ENCODE measurements at regions not wholly inside any gene's neighbourhood (a gene's known extent, or its start where the extent isn't known, plus 50 kb on each side); places are given as distances from the start of the nearest gene placed in this dataset.
"Not testable (repeated sequence)": the region's sequence is repeated elsewhere in the genome, so short reads cannot be mapped to it uniquely, and the experiment has no call there.

DNA sequence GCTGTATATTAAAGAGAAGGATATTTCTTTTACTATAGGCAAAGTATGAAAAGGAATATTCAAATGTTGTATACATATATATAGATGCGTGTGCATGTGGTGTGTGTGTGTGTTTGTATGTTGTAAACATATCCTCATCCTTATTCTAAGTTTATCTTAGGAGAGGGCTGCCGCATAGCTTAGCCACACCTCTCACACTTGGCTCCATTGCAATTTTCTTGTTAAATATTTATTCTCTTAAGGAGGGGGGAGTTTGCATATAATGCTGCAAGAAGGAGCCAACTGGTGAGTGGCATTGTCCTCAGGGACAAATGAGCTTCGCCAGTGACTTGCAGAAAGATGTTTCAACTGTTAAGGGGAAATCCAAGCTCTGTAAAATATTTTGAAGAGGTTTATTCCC is 360.1 kb upstream of the RND3 start:
- DNase-seq (ENCODE audit: low spot score), result no peak

DNA sequence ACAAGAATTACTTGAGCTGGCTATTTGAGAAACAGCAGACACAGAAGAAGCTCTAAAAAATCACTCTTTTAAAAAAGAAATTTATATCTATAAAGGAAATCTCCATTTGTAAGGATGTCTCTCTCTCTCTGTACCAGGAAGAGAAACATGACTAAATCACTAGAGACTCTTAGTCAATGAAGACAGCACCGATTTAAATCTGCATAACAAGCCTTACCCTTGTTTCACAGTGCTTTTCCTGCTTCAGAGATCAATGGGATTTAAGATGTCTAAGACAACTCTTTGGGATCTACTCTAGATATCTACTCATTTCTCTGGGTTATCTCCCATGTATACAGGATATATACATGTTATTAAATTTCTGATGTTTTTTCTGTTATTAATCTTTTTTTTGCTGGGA is 359.2 kb upstream of the RND3 start:
- no peak for DNase-seq (ENCODE audit: low spot score)

DNA sequence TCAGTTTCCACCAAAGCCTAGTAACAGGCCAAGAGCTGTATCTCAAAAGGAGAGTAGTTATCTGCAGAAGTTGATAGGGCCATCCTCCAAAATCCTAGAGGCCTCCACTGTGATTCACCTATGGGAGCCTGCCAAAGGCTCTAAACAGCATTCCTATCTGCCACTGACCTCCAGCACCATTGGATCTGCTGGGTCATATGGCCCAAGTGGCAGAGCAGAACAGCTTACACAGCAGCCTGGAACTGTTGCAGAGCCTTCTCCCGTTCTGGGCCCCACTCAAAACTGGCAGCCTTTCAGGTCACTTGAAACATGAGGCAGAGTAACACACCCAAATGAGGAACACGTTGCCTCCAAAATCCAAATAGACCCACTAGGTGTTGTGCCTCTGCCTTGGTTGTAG is 345.2 kb upstream of the RND3 start:
- no peak for DNase-seq (ENCODE audit: low spot score)

DNA sequence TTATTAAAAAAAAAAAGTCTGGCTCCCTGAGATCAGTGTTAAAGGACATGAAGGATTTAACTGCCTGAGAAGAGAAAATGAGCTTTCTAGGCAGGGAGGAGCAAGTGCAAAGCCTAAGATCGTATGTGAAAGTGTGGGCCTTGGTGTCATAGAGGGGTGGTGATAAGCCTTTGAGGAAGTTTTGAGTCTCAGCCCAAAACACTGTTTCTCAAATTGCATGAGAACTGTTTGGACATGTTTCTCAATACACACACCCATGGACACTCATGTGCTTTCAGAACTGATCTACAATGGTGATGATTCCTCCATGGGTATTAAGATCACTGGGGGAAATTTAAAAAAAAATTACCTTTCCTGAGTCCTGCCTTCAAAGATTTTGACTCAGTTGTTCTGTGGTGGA is 336.7 kb upstream of the RND3 start:
- no peak for DNase-seq (ENCODE audit: low spot score)

DNA sequence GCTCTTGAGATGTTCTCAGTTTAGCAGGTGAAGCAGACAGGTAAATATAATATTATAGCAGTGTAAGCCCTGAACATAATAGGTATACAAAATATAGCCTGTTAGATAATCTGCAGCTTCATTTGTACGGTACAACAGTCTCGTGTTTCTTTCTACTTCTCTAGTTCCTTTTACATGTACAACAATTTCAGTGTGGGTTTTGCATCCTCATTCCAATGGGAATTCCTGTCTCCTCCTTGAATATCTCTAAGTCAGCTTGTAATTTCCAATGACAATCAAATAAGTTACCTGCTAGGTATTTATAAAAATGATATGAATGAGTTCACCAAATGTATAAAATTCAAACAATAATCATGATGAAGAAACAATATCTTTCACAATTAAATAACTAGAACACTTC is 330.0 kb upstream of the RND3 start:
- no peak for DNase-seq (ENCODE audit: low spot score)

DNA sequence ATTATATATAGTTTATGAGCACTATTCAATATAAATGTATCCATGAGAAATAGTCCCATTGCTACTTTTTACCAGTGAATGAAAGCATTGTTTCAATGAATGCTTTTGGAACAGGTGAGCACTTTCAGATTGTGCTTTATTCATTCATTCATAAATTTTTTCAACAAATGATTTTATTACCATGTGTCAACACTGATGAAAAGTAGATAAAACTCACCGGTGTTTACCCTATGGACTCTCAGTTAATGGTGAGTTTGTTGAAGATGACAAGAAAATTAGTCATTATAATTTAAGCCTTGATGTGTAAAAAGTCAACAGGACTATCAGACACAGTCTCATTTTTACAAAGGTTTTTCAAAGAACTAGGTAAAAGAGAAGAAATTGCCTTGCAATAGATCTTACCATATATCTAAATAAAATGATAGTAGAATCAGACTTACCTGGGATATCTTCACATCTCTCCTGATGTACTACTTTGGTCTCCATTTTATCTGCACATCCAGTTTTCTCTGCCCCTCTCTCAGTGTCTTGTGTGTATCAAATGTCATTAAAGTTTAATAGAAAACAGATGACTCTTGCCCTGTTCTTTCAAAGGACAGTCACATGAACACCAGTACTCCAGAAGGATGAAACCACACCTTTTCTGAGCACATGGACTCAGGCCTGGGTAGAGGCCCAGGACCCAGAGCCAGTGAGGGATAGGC is 325.3 kb upstream of the RND3 start:
- DNase-seq (ENCODE audit: low spot score), result no peak

DNA sequence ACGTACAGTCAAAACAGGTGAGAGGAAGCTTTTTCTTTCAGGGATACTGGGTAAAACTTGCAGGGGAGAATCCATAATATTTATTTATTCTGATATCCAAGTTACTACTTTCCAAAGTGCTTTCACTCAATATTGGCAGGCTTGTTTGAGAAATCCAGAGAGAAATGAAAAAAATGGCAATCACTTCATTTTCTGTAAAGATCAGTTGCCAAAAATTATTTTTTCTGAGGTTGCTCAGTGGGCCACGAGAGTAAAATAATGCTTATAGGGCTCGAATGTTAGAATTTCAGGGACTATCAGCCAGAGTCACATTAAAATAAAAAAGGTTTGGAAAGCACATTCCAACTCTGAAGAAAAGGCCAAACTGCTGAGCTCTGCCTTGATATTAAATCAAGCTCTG is 324.6 kb upstream of the RND3 start:
- no peak for DNase-seq (ENCODE audit: low spot score)

DNA sequence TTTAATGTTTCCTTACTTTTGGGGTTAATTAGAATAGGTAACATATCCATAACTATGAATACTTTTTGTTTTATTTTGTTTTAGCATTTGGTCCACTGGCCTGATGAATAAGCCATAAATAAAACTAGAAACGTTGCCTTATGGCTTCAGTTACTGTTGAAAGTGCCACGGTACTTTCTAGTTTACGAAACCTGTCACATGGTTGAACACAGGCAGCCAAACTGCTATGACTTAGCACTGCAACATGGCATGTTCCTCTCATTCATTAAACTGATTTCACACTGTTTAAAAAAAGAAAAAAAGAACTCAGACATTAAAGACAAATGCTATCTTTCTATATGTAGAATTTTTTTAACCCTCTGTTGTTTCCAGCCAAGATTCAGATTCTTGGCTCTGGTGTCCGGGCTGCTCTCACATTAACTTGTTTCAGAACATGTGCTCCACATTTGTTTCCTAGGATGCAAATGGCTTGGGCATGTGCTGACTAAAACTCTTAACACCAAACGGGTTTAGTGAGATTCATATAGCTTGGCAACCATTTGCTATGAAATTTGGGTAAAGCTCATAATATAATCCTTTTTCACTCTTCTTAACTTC is 323.9 kb upstream of the RND3 start:
- DNase-seq (ENCODE audit: low spot score), result no peak

DNA sequence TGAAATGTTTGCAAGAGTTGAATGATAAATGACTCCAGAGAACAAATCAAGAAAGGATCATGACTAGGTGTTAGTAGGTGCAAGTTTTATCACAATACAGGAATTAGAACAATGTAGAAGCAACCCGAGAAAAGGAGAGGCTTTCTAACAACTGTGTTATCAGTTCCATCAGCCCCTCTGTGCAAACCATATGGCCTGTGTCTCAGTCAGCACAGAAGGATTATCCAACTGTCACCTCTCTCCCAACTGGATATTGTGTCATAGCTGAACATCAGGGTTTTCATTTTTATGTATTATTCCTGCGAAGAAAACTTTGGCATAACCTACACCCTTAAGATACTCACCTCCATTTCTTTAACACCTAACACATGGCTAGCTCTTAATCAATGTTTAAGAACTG is 321.6 kb upstream of the RND3 start:
- no peak for DNase-seq (ENCODE audit: low spot score)

DNA sequence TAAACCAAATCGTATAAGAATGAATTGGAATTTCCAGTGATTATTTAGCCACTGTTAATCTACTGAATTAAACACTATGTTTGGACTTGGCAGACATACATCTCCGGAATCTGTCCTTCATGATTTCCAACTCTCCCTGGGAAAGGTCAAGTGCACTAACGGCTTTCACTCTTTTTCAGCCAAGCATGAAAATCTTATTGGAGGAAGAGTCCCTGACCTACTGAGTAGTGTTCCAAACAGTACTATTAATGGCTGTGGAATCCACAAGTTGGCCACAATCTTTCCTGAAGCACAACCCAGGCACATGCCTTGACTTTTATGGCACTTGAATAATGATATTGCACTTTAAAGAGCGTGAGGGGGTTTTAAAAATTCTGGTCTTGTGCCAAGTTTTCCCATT is 318.9 kb upstream of the RND3 start:
- DNase-seq (ENCODE audit: low spot score), result no peak

DNA sequence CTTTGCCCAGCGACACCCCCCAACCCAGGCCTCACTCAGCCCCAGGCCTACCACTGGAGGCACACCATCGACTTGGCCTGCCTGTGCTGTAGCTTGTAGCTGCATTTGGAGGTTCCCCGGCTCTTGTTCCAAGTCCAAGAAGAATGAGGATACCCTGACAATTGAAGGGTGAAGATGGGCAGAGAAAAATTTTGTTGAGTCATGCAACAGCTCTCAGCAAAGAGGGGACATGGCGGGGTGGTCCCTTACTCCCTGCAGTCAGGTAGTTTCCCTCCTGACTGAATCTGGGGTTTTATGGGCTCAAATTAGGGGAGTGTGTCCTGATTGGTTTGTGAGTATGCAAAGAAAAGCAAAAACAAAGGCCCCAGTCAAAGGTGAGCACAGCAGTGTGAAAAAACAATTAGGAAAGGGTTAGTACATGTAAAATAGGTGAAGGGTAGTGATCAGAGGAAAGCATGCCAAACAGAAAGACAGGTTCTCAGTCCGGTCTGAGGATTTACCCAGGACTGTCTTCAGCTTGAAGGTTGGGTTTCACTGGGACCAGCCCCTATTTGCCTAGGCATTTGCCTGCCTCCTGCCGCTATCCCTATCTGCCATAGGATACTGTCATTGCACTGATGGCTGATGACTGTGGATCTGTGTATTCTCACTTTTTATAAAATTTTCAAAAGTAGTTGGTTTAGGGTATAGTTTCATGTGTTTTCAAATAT is 316.4 kb upstream of the RND3 start:
- DNase-seq (ENCODE audit: low spot score), result no peak

DNA sequence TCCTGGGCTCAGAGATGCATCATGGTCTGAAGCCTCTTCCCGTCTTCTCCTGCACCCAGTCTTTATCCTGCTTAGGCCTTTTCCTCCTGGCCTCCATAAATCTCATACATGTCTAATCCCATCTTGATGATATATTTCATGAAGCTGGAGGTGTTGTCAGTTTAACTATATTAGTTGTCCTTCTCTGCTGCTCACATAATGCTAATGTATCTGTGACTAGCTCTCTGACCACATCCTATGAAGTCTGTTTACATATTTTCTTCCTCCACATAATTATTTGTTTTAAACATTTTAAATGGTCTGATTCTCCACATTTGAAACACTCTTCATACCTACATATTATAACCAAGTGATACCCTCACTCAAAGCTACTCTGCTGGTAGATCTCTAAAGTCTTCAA is 315.2 kb upstream of the RND3 start:
- DNase-seq (ENCODE audit: low spot score), result no peak

DNA sequence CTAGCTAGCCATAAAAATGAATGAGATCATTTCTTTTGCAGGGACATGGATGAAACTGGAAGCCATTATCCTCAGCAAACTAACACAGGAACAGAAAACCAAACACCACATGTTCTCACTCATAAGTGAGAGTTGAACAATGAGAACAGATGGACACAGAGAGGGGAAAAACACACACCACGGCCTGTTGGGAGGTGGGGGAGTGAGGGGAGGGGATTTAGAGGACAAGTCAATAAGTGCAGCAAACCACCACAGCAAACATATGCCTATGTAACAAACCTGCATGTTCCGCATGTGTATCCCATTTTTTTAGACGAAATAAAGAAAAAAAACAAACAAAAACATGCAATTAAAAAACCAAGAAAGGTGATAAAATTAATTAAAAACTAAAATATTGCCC is 308.8 kb upstream of the RND3 start:
- not testable (repeated sequence) for DNase-seq (ENCODE audit: low spot score)

DNA sequence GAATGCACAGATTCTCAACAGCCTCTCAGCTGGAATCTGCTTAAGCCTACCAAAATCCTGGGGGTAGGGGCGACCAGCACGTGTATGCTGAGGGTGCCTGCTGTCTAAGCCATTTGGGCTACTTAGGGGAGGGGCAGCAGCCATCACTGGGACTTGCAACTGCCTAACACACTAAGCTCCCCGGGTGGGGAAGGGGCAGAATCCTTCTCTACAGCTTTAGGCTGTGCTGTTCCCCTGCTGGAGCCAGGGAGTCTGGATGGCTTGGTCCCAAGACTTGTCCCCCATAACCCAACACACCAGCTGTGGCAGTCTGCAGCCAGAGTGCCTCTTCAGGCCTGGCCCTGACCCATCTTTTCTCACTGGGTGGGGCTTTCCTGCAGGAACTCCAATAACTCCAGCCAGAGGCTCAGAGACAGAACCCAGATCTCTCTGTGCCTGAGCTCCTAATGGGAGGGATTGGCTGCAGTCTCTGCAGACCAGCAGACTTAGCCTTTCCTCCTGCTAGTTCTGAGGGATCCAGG is 305.4 kb upstream of the RND3 start:
- no peak for DNase-seq (ENCODE audit: low spot score)

DNA sequence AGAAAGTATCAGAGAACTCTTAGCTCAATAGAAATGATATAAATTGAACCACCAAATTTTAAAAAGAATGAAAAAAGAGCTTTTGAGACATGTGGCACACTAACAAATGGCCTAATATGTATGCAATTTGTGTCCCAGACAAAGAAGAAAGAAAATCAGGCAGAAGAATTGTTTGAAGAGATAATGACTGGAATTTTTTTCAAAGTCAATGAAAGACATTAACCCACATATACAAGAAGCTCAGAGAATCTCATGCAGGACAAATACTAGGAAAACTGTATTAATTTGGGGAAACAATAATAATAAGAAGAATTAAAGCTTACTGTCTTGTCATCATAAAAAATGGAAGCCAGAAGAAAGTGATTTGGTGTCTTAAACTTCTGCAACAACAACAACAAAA is 304.1 kb upstream of the RND3 start:
- no peak for DNase-seq (ENCODE audit: low spot score)

DNA sequence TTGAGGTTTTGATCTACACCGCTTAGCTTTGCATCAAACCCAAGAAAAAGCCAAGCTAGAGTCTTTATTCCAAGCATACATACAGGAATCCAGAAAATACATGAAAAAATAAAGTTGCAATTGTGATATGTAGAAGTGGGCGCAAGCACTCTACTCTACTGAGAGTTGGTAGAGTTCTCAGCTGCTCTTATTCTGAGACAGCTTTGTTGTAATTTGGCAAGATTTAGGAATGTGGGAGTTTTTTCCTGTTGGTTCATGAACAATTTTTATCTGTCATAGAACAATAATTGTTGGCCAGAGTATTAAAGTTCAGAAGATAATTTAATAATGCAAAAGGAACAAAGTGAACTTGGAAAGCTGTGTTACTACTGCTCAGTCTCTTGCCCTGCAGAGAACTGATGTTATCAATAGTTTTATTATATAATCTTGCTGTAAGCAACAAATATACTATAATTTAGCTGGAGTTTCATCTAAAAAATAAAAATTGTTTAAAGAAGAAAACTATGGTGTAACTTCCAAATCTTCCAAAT is 302.0 kb upstream of the RND3 start:
- no peak for DNase-seq (ENCODE audit: low spot score)

DNA sequence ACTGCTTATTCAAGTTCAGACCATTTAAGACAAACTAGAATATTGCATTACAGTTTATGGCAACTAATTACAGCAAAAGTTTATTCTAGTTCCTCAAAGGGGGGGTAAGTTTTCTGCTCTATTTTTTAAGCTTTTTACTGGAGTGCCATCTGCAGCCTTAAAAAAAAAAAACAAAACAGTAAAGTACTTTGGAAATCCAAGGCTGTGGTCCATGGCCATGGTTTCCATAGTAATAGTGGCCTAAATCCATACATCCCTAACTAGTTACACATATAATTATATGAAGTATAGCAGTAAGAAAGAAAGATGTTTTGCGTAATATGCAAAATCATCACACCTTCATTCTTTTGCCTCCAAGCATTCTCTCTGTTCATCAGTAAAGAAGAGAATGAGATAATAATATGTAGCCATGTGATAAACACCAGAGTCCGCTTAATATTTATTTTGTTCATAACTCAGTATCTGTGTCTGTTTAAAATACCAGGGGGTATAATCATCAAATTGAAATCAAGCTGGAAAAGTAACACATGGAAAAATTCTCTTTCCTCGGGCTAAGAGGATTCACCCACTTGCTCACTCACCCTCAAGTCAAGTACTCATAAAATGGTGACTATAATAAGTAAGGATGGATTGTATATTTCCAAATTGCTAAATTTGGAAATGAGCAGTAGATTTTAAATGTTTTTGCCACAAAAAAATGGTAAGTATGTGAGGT is 301.1 kb upstream of the RND3 start:
- no peak for DNase-seq (ENCODE audit: low spot score)

DNA sequence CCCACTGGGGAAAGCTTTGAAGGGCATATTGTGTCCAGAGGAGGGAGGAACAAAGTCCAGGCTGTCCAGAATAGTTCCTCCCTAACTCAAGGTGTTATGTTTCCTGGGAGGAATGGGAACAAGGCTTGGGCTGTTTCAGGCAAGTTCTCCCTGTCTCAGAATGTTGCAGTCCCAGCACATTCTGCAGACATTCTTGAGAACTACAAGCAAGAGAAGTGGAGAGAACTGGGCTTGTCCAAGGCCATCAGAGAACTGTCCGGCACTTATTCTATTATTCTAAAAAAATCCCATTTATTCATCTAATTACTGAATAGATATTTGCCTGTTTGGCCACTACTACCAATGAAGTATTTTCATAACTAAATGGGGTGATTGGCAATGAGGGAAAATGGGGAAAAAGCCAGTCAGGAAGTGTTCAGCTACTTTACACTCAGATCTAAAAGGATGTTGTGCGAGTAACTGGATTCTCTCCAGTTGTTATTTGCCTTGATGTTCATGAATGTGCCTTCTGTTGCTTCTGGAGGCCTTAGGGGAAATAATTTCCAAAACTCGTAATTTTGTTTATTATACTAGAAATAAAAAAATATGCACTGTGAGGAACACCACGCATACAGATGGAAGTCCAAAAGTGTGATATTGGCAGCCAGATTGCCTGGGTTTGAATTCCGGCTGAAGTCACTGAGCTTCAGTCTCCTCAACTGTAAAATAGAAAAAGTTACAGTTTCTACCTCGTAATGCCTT is 300.1 kb upstream of the RND3 start:
- no peak for DNase-seq (ENCODE audit: low spot score)

DNA sequence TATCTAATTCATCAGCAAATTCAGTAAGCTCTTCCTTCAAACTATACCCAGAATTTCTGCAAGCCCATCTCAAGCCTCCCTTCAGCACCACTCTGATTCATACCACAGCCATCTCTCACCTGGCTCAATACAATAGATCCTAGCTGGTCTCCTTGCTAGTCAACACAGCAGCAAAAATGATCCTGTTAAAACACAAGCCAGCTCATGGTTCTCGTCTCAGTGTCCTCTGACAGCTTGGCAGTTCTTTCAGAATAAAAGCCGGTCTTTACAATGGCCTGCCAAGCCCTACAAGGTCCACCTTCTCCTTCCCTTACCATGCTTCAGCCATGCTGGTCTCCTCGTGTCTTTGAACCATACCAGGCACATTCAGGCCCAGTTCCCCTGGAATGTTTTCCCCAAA is 296.9 kb upstream of the RND3 start:
- DNase-seq (ENCODE audit: low spot score), result no peak

DNA sequence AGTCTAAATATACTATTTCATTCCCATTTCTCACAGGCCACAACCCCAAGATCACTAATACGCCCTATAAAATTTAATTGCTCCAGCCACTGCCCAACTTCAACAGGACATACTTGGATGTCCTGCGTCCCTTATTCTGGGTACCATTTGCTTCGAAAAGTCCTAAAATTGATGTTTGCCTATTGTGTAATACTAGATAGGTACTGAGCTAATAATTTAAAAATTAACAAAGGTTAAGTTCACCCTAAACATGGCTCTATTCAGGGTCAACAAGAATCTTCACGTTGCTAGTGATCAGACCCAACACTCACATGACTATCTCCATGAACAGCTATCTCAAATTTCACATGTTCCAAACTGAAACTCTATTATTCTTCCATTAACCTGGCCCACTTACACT is 296.4 kb upstream of the RND3 start:
- no peak for DNase-seq (ENCODE audit: low spot score)

DNA sequence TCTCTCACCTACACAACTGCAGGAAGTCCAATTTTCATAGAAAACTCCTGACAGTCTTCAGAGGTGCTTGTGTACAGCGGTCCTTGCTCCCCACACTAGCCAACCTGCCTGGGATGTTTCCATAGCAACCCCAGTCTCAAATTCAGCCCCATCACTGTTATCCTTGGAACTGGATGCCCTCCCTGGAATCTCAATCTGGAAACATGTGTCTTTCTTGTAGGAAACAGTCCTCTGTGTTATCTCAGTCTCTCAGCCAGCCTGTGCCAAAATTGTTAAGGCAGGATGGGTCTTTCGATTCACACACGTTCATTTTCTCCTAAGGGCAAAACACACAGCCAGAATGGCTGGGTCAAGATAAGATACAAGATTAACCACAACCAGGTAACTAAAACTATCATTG is 295.5 kb upstream of the RND3 start:
- DNase-seq (ENCODE audit: low spot score), result no peak

DNA sequence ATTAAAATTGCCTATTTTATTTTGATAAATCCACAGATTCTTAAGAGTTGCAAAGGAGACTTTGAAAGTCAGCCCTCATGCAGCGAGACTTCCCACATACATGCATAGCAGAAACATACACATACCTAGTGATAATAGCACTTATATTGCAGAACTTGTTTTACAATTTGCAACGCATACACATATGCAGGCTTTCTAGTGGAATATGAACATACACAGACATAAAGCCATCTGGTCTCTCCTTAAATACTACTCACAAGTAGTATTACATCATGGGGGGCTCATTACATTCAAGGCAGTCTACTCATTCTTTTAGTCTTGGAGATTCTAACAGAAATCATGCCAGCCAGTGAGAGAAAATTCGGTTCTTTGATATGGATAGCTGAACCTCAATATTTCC is 295.1 kb upstream of the RND3 start:
- no peak for DNase-seq (ENCODE audit: low spot score)
